ENCODE measurements at regions not wholly inside any gene's neighbourhood (a gene's known extent, or its start where the extent isn't known, plus 50 kb on each side); places are given as distances from the start of the nearest gene placed in this dataset.
"Not testable (repeated sequence)": the region's sequence is repeated elsewhere in the genome, so short reads cannot be mapped to it uniquely, and the experiment has no call there.

- DNase-seq, result not testable (repeated sequence)
These were observed 309.9 kb upstream of the SOX1 start for GRCh38 chr13:111757094-111757493.

GRCh38 chr13:111757618-111758017 lies 309.3 kb upstream of the SOX1 start:
- not testable (repeated sequence) for DNase-seq

GRCh38 chr13:111763001-111763872 lies 303.7 kb upstream of the SOX1 start:
- DNase-seq, result not testable (repeated sequence)

- not testable (repeated sequence) for DNase-seq
These were observed 302.4 kb upstream of the SOX1 start for GRCh38 chr13:111764550-111764949.

GRCh38 chr13:111764996-111765395 lies 302.0 kb upstream of the SOX1 start:
- DNase-seq, result not testable (repeated sequence)

GRCh38 chr13:111775718-111776117 lies 291.2 kb upstream of the SOX1 start:
- DNase-seq, result not testable (repeated sequence)

GRCh38 chr13:111777351-111777750 lies 289.6 kb upstream of the SOX1 start:
- not testable (repeated sequence) for DNase-seq

GRCh38 chr13:111781395-111781794 lies 285.6 kb upstream of the SOX1 start:
- DNase-seq, result not testable (repeated sequence)

GRCh38 chr13:111787321-111787720 lies 279.6 kb upstream of the SOX1 start:
- DNase-seq, result not testable (repeated sequence)

GRCh38 chr13:111789011-111789410 lies 277.9 kb upstream of the SOX1 start:
- DNase-seq, result peak; percentile 44

- DNase-seq, result peak; percentile 22
These were observed 277.5 kb upstream of the SOX1 start for GRCh38 chr13:111789420-111789819.

- peak; percentile 28 for DNase-seq
These were observed 276.3 kb upstream of the SOX1 start for GRCh38 chr13:111790621-111791020.

GRCh38 chr13:111791131-111791530 lies 275.8 kb upstream of the SOX1 start:
- peak; percentile 18 for DNase-seq

- peak; percentile 48 for DNase-seq
These were observed 274.0 kb upstream of the SOX1 start for GRCh38 chr13:111792956-111793355.
